Neural crest cell (in vitro differentiated cells): ENCODE measurements at regions not wholly inside any gene's neighbourhood (a gene's known extent, or its start where the extent isn't known, plus 50 kb on each side); places are given as distances from the start of the nearest gene placed in this dataset.

Experiments used
- DNase-seq: peaks from one replicate; pipeline ENCODE4 v3.0.0; 2021; ENCODE audit warnings: low read depth, mixed read lengths, low spot score
- H3K27ac Mint-ChIP-seq: one replicate; pipeline ENCODE4 v1.8.0; 2021; ENCODE audit warnings: mild to moderate bottlenecking, mixed read lengths; ENCODE audit not compliant: unreplicated experiment
- H3K27me3 Mint-ChIP-seq: 2 replicates; pipeline ENCODE4 v1.8.0; 2021; ENCODE audit warnings: low read depth, mild to moderate bottlenecking, mixed read lengths
- H3K36me3 Mint-ChIP-seq: 2 replicates; pipeline ENCODE4 v1.8.0; 2021; ENCODE audit warnings: low read depth, mild to moderate bottlenecking, mixed read lengths
- H3K4me1 Mint-ChIP-seq: 2 replicates; pipeline ENCODE4 v1.8.0; 2021; ENCODE audit warnings: mixed read lengths
- H3K4me3 Mint-ChIP-seq: one replicate; pipeline ENCODE4 v1.8.0; 2021; ENCODE audit warnings: mild to moderate bottlenecking, mixed read lengths
- H3K9me3 Mint-ChIP-seq: 2 replicates; pipeline ENCODE4 v1.8.0; 2021; ENCODE audit warnings: mixed read lengths
- TF ChIP-seq, protein P1 (sequence below): fragments of 200-600 bp; sonication (generic); conservative IDR thresholded peaks from 2 replicates; pipeline ENCODE4 v1.5.0; 2021; ENCODE audit warnings: antibody characterized with exemption, mild to moderate bottlenecking

- TF ChIP-seq, protein P1, sequence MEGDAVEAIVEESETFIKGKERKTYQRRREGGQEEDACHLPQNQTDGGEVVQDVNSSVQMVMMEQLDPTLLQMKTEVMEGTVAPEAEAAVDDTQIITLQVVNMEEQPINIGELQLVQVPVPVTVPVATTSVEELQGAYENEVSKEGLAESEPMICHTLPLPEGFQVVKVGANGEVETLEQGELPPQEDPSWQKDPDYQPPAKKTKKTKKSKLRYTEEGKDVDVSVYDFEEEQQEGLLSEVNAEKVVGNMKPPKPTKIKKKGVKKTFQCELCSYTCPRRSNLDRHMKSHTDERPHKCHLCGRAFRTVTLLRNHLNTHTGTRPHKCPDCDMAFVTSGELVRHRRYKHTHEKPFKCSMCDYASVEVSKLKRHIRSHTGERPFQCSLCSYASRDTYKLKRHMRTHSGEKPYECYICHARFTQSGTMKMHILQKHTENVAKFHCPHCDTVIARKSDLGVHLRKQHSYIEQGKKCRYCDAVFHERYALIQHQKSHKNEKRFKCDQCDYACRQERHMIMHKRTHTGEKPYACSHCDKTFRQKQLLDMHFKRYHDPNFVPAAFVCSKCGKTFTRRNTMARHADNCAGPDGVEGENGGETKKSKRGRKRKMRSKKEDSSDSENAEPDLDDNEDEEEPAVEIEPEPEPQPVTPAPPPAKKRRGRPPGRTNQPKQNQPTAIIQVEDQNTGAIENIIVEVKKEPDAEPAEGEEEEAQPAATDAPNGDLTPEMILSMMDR: no peak
- Mint-ChIP-seq H3K4me3 (no peak overlapping the region), H3K36me3 (no peaks in the 10 kb centered on the region), H3K9me3 (no peaks in the 10 kb centered on the region), H3K27ac (no peak overlapping the region), H3K4me1 (peaks cover 20% of the 10 kb centered on the region), H3K27me3 (no peaks in the 10 kb centered on the region)
- no peak for DNase-seq
Measured at GRCh38 chr14:101123618-101124510, 220.3 kb upstream of the RTL1 start.

- H3K36me3 Mint-ChIP-seq: no peaks in the 10 kb centered on the region
- peaks cover 3% of the 10 kb centered on the region for H3K27me3 Mint-ChIP-seq
- no peak for DNase-seq
- no peak overlapping the region for H3K4me3 Mint-ChIP-seq
- H3K9me3 Mint-ChIP-seq: no peaks in the 10 kb centered on the region
- TF ChIP-seq, protein P1: no peak
- H3K27ac Mint-ChIP-seq: no peak overlapping the region
- H3K4me1 Mint-ChIP-seq: peaks cover 19% of the 10 kb centered on the region
Measured at GRCh38 chr14:101124815-101125214, 221.3 kb upstream of the RTL1 start.

GRCh38 chr14:101125313-101125712 is 221.8 kb upstream of the RTL1 start:
- no peaks in the 10 kb centered on the region for H3K9me3 Mint-ChIP-seq
- H3K27me3 Mint-ChIP-seq: peaks cover 8% of the 10 kb centered on the region
- H3K4me3 Mint-ChIP-seq: no peak overlapping the region
- H3K27ac Mint-ChIP-seq: peak overlapping the region; percentile 32
- peaks cover 14% of the 10 kb centered on the region for H3K4me1 Mint-ChIP-seq
- no peak for DNase-seq
- TF ChIP-seq, protein P1: no peak
- no peaks in the 10 kb centered on the region for H3K36me3 Mint-ChIP-seq

DNA sequence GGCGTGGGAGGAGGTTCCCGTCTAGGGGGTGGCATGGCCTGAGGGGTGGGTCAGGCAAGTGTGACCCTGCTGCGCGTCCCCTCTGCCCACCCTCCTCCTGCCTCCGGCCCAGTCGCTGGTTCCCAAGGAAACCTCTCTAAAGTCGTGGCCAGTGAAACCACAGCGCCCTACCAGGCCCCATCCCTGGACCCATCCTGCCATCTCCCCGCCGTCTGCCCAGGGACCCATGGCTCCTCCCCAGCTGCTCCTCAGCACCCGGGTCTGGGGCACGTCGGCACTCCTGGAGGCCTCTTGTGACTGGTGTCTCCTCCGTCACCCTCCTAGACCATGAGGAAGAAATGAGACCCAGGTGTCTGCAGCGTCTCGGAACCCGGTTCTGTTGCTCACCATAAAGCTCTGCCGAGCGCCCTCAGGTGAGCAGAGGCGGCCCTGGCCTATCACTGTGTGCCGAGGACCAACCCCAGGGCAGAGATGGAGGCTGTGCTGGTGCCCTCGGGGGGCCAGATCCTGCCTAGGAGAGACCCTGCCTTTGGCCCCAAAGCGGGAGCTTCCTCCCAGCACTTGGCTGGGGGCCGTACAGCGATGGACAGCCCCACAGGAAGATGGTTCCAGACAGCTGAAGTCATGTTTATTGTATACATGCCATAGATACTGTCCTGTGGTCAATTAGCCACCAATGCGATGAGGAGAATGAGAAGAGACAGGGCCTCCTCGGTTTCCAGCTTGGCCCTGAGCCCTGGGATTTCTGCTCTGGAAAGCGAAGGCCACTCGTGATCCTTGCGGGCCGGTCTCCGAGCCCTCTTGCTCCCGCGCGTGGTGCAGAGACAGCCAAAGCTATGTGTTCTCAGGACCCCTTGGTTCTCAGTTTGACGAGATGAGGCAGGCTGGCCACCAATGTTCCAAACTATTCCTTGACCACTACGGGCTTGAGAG is 222.5 kb upstream of the RTL1 start:
- Mint-ChIP-seq H3K9me3 (no peaks in the 10 kb centered on the region), H3K36me3 (no peaks in the 10 kb centered on the region), H3K4me3 (no peak overlapping the region), H3K27me3 (peaks cover 10% of the 10 kb centered on the region), H3K27ac (no peak overlapping the region), H3K4me1 (peaks cover 14% of the 10 kb centered on the region)
- no peak for DNase-seq
- TF ChIP-seq, protein P1: no peak

DNA sequence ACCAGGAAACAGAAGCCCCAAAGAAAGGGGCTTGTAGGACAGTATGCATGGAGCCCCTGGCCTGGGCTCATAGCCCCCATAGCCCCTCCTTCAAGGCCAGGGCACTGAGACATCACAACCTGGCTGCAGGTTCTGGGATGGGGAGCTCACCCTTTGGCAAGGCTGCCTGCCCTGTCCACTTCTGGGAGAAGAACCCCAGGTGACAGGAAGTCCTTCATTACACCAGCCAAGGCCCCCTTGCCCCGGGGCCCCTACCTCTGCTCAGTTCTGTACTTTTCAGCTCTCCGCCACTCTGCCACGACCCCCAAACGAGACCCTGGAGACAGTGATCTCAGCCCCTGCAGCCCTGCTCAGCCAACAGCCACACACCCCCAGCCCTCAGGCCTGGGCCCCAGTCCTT is 223.2 kb upstream of the RTL1 start:
- TF ChIP-seq, protein P1: no peak
- no peak overlapping the region for H3K4me3 Mint-ChIP-seq
- no peak for DNase-seq
- H3K27ac Mint-ChIP-seq: no peak overlapping the region
- H3K36me3 Mint-ChIP-seq: no peaks in the 10 kb centered on the region
- no peaks in the 10 kb centered on the region for H3K9me3 Mint-ChIP-seq
- H3K27me3 Mint-ChIP-seq: peaks cover 10% of the 10 kb centered on the region
- H3K4me1 Mint-ChIP-seq: peaks cover 14% of the 10 kb centered on the region
